ENCODE measurements at regions not wholly inside any gene's neighbourhood (a gene's known extent, or its start where the extent isn't known, plus 50 kb on each side); places are given as distances from the start of the nearest gene placed in this dataset.

DNA sequence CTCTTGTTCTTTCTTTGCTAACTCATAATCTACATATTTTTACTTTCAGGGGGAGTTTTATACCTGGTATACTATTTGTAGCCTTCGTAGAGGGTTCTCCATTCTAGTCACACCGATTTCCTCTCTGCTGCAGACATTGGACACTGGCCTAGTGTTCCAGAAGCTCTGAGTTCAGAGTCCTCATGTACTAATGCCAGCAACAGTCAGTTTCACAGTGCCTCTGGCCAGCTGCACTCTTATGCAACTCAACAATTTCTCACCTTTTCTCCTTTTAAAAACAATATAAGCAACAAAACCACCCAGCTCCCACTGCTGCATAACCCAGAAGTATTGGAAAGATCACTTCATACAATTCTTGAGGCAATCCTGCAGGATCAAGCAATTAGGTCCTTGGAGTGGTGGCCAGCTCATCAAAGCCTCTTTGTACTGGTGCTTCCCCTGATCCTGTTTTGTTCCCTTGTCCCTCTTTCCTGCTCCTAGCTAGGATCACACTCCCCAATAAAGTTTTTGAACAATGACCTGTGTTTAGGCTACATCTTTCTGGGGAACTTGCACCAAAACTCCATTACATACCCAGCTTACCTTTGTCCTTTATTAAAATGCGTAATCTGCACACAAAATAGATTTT, 98.1 kb upstream of the TUT7 start:
- TF ChIP-seq, protein P1, sequence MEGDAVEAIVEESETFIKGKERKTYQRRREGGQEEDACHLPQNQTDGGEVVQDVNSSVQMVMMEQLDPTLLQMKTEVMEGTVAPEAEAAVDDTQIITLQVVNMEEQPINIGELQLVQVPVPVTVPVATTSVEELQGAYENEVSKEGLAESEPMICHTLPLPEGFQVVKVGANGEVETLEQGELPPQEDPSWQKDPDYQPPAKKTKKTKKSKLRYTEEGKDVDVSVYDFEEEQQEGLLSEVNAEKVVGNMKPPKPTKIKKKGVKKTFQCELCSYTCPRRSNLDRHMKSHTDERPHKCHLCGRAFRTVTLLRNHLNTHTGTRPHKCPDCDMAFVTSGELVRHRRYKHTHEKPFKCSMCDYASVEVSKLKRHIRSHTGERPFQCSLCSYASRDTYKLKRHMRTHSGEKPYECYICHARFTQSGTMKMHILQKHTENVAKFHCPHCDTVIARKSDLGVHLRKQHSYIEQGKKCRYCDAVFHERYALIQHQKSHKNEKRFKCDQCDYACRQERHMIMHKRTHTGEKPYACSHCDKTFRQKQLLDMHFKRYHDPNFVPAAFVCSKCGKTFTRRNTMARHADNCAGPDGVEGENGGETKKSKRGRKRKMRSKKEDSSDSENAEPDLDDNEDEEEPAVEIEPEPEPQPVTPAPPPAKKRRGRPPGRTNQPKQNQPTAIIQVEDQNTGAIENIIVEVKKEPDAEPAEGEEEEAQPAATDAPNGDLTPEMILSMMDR (IDR thresholded peaks at IDR 0.05 in 8 of 11, conservative IDR thresholded peaks at IDR 0.05 in 3 of 11): no peak
- TF ChIP-seq POLR2A (IDR thresholded peaks at IDR 0.05) (no peak), POLR2AphosphoS5 (IDR thresholded peaks at IDR 0.05) (no peak)

Data from spleen (tissue), 7 donors.